Keratinocyte (primary cell): ENCODE measurements at regions not wholly inside any gene's neighbourhood (a gene's known extent, or its start where the extent isn't known, plus 50 kb on each side); places are given as distances from the start of the nearest gene placed in this dataset.

ENCODE experiments used
- DNase-seq: peaks from one replicate; pipeline ENCODE4 v3.0.0-alpha.2; 2011; ENCODE audit warnings: low read depth, missing footprints, low spot score
- FAIRE-seq: peaks from 2 replicates; lab custom pipeline; 2011; peaks lifted over from hg19 to GRCh38; lab: Jason Lieb, UNC
- H2AFZ ChIP-seq: 2 replicates; pipeline ENCODE4 v1.6.0; 2012; ENCODE audit warnings: low read length, control low read depth, inconsistent platforms; ENCODE audit not compliant: control insufficient read depth
- H3K27ac ChIP-seq: 2 replicates; pipeline ENCODE4 v1.5.1; 2011; ENCODE audit warnings: low read length; ENCODE audit not compliant: control insufficient read depth, insufficient read depth
- H3K27me3 ChIP-seq: 3 replicates; pipeline ENCODE4 v1.6.0; 2011; ENCODE audit warnings: low read length; ENCODE audit not compliant: control insufficient read depth, insufficient read depth; ENCODE audit errors: extremely low read depth
- H3K36me3 ChIP-seq, 2 experiments: 2 replicates in 1 of 2; 3 replicates in 1 of 2; pipeline ENCODE4 v1.5.1; 2011; ENCODE audit warnings: low read length in 2 of 2, mild to moderate bottlenecking in 1 of 2; ENCODE audit not compliant: control insufficient read depth in 2 of 2, insufficient read depth in 2 of 2; ENCODE audit errors: extremely low read depth in 1 of 2
- H3K4me1 ChIP-seq: 3 replicates; pipeline ENCODE4 v1.5.1; 2011; ENCODE audit warnings: low read length; ENCODE audit not compliant: control insufficient read depth, insufficient read depth; ENCODE audit errors: extremely low read depth
- H3K4me2 ChIP-seq: 3 replicates; pipeline ENCODE4 v1.6.0; 2011; ENCODE audit warnings: low read depth, low read length; ENCODE audit not compliant: control insufficient read depth, insufficient read depth; ENCODE audit errors: extremely low read depth
- H3K4me3 ChIP-seq, 3 experiments: fragments of 200-600 bp in 1 of 3; sonication (generic) in 1 of 3; 2 replicates in 2 of 3; 3 replicates in 1 of 3; pipeline ENCODE4 v1.5.1; 2011 to 2016; ENCODE audit warnings: low read length in 3 of 3, mild to moderate bottlenecking in 3 of 3, control low read depth in 2 of 3, inconsistent platforms in 1 of 3, low read depth in 1 of 3, mixed read lengths in 1 of 3, mixed run types in 1 of 3, moderate library complexity in 1 of 3; ENCODE audit not compliant: control insufficient read depth in 2 of 3, insufficient read depth in 2 of 3; ENCODE audit errors: extremely low read depth in 1 of 3
- H3K79me2 ChIP-seq: 2 replicates; pipeline ENCODE4 v1.6.0; 2012; ENCODE audit warnings: low read length; ENCODE audit not compliant: control insufficient read depth, insufficient read depth
- H3K9ac ChIP-seq: 3 replicates; pipeline ENCODE4 v1.6.0; 2011; ENCODE audit warnings: low read length; ENCODE audit not compliant: control insufficient read depth, insufficient read depth; ENCODE audit errors: extremely low read depth
- H3K9me1 ChIP-seq: 3 replicates; pipeline ENCODE4 v1.6.0; 2011; ENCODE audit warnings: low read length; ENCODE audit not compliant: control insufficient read depth, insufficient read depth; ENCODE audit errors: extremely low read depth
- H3K9me3 ChIP-seq: 2 replicates; pipeline ENCODE4 v1.5.1; 2012; ENCODE audit warnings: low read depth, low read length; ENCODE audit not compliant: control insufficient read depth
- H4K20me1 ChIP-seq: 3 replicates; pipeline ENCODE4 v1.6.0; 2011; ENCODE audit warnings: low read length; ENCODE audit not compliant: control insufficient read depth, insufficient read depth; ENCODE audit errors: extremely low read depth
- CTCF ChIP-seq, 3 experiments: IDR thresholded peaks in 1 of 3; conservative IDR thresholded peaks in 1 of 3; optimal IDR thresholded peaks in 1 of 3; 2 replicates in 2 of 3; 3 replicates in 1 of 3; pipeline versions ENCODE3 to v1.5.1; 2011; ENCODE audit warnings: low read length in 3 of 3, mild to moderate bottlenecking in 3 of 3, moderate library complexity in 2 of 3, control low read depth in 1 of 3, inconsistent platforms in 1 of 3; ENCODE audit not compliant: insufficient read depth in 2 of 3; ENCODE audit errors: extremely low read depth in 1 of 3
- EZH2 ChIP-seq: IDR thresholded peaks from one replicate; pipeline ENCODE4 v1.6.1; 2012; ENCODE audit warnings: inconsistent platforms, mild to moderate bottlenecking, low read length, moderate library complexity
- dilution Hi-C: fragments of 300-500 bp; cut with MboI; formaldehyde crosslinking; loops from one replicate; pipeline ENCODE4 v1.7.0; 2020; ENCODE audit warnings: low sequenced_read_pairs; ENCODE audit not compliant: extremely low pct_ligation_motif_present

GRCh38 chr1:207971331-207972219, 60.6 kb upstream of the CD34 start:
- no peak for DNase-seq
- no peak for TF ChIP-seq EZH2
- TF ChIP-seq CTCF (optimal IDR thresholded peaks at IDR 0.05 in 1 of 3, IDR thresholded peaks at IDR 0.05 in 1 of 3, conservative IDR thresholded peaks at IDR 0.05 in 1 of 3; ENCODE audit: extremely low read depth in 1 of 3, insufficient read depth in 2 of 3, low read length in 3 of 3): no peak
- H3K4me2 ChIP-seq: no peak overlapping the region
- no peaks in the 10 kb centered on the region for H3K36me3 ChIP-seq
- no peak overlapping the region for H3K27ac ChIP-seq
- no peak for FAIRE-seq
- no peaks in the 10 kb centered on the region for H3K4me1 ChIP-seq
- no peaks in the 10 kb centered on the region for H3K27me3 ChIP-seq
- H3K79me2 ChIP-seq: no peaks in the 10 kb centered on the region
- H3K9me1 ChIP-seq: no peaks in the 10 kb centered on the region
- H4K20me1 ChIP-seq: no peaks in the 10 kb centered on the region
- dilution Hi-C loops: no loop called here
- H3K9me3 ChIP-seq: no peaks in the 10 kb centered on the region
- no peak overlapping the region for H3K9ac ChIP-seq
- H3K4me3 ChIP-seq: no peak overlapping the region
- H2AFZ ChIP-seq: no peak overlapping the region

GRCh38 chr1:207970329-207971233, 59.7 kb upstream of the CD34 start:
- dilution Hi-C loops: no loop called here

More at GRCh38 chr1:207970329-207971233, 59.7 kb upstream of the CD34 start:
- Histone ChIP-seq H3K27me3 (no peaks in the 10 kb centered on the region), H4K20me1 (no peaks in the 10 kb centered on the region), H3K9me1 (no peaks in the 10 kb centered on the region), H3K36me3 (no peaks in the 10 kb centered on the region), H3K4me1 (no peaks in the 10 kb centered on the region), H2AFZ (no peak overlapping the region), H3K9me3 (no peaks in the 10 kb centered on the region), H3K27ac (no peak overlapping the region), H3K9ac (no peak overlapping the region), H3K4me2 (no peak overlapping the region), H3K79me2 (no peaks in the 10 kb centered on the region), H3K4me3 (no peak overlapping the region)
- TF ChIP-seq CTCF (optimal IDR thresholded peaks at IDR 0.05 in 1 of 3, IDR thresholded peaks at IDR 0.05 in 1 of 3, conservative IDR thresholded peaks at IDR 0.05 in 1 of 3; ENCODE audit: extremely low read depth in 1 of 3, insufficient read depth in 2 of 3, low read length in 3 of 3) (no peak), EZH2 (no peak)
- DNase-seq: no peak
- FAIRE-seq: no peak
